ENCODE measurements at regions not wholly inside any gene's neighbourhood (a gene's known extent, or its start where the extent isn't known, plus 50 kb on each side); places are given as distances from the start of the nearest gene placed in this dataset.

GRCh38 chr7:156456032-156456431 lies 184.5 kb upstream of the RNF32 start:
- TF ChIP-seq CTCF (IDR thresholded peaks at IDR 0.05), result no peak
- TF ChIP-seq EZH2 (IDR thresholded peaks at IDR 0.05; ENCODE audit: borderline replicate concordance, insufficient read depth, low read depth, low read length, poor library complexity, severe bottlenecking), result no peak
- no peak overlapping the region for H3K4me2 ChIP-seq (replicated peaks; ENCODE audit: low read depth, low read length, poor library complexity, severe bottlenecking)
- Mint-ChIP-seq H3K4me3 (no peak overlapping the region), H3K4me1 (no peaks in the 10 kb centered on the region), H3K27ac (no peak overlapping the region), H3K27me3 (peaks cover 21% of the 10 kb centered on the region), H3K9me3 (ENCODE audit: insufficient read depth) (no peaks in the 10 kb centered on the region)
- no peak overlapping the region for H3K27ac ChIP-seq (ENCODE audit: low read length in 2 of 2)
- no peaks in the 10 kb centered on the region for H3K4me1 ChIP-seq (ENCODE audit: control insufficient read depth in 2 of 2, insufficient read depth in 2 of 2, low read length in 2 of 2)
- POLR2A ChIA-PET, result no interaction called here
- H3K36me3 ChIP-seq (replicated peaks in 1 of 2; ENCODE audit: control extremely low read depth in 1 of 2, control insufficient read depth in 1 of 2, extremely low read depth in 1 of 2, insufficient read depth in 2 of 2, low read length in 1 of 2), result no peaks in the 10 kb centered on the region
- H3K4me3 ChIP-seq (ENCODE audit: control extremely low read depth in 1 of 5, extremely low read depth in 1 of 5, insufficient read depth in 1 of 5, low read depth in 2 of 5, low read length in 4 of 5), result no peak overlapping the region
- intact Hi-C loops (cut with micrococcal nuclease), result no loop called here
- H2AFZ ChIP-seq (ENCODE audit: insufficient read depth, low read depth, low read length, poor library complexity, severe bottlenecking), result no peak overlapping the region
- no peak for ATAC-seq (ENCODE audit: low read depth)
- no peak overlapping the region for H3K9ac ChIP-seq (ENCODE audit: low read length)
- CTCF ChIA-PET, result no interaction called here
- H3K9me3 ChIP-seq (ENCODE audit: control extremely low read depth in 1 of 3, control insufficient read depth in 2 of 3, insufficient read depth in 1 of 3, low read length in 2 of 3), result peaks cover 0 to 2% (median 0%) of the 10 kb centered on the region in 3 donors
- H3K27me3 ChIP-seq (replicated peaks in 1 of 4; ENCODE audit: control extremely low read depth in 1 of 4, control insufficient read depth in 3 of 4, insufficient read depth in 4 of 4, low read length in 3 of 4), result no peaks in the 10 kb centered on the region
- DNase-seq, result no peak
- no peaks in the 10 kb centered on the region for H3K79me2 ChIP-seq (ENCODE audit: control insufficient read depth, insufficient read depth, low read length)
- no peaks in the 10 kb centered on the region for H4K20me1 ChIP-seq (ENCODE audit: control insufficient read depth, insufficient read depth, low read length, poor library complexity, severe bottlenecking)
- 66% methylated on average over 4 of the region's 8 CpGs for WGBS (ENCODE audit: insufficient coverage)

- ATAC-seq (ENCODE audit: low read depth) (no peak), DNase-seq (no peak)
- no peak overlapping the region for H3K27ac Mint-ChIP-seq
- peaks cover 13% of the 10 kb centered on the region for H3K27me3 Mint-ChIP-seq
- H3K4me3 ChIP-seq (ENCODE audit: control extremely low read depth in 1 of 5, extremely low read depth in 1 of 5, insufficient read depth in 1 of 5, low read depth in 2 of 5, low read length in 4 of 5), result no peak overlapping the region
- H3K27me3 ChIP-seq (replicated peaks in 1 of 4; ENCODE audit: control extremely low read depth in 1 of 4, control insufficient read depth in 3 of 4, insufficient read depth in 4 of 4, low read length in 3 of 4), result no peaks in the 10 kb centered on the region
- H3K4me2 ChIP-seq (replicated peaks; ENCODE audit: low read depth, low read length, poor library complexity, severe bottlenecking), result no peak overlapping the region
- H3K4me1 ChIP-seq (ENCODE audit: control insufficient read depth in 2 of 2, insufficient read depth in 2 of 2, low read length in 2 of 2), result no peaks in the 10 kb centered on the region
- no peak overlapping the region for H3K27ac ChIP-seq (ENCODE audit: low read length in 2 of 2)
- H4K20me1 ChIP-seq (ENCODE audit: control insufficient read depth, insufficient read depth, low read length, poor library complexity, severe bottlenecking), result no peaks in the 10 kb centered on the region
- H3K9me3 Mint-ChIP-seq (ENCODE audit: insufficient read depth), result no peaks in the 10 kb centered on the region
- peaks cover 0 to 8% (median 0%) of the 10 kb centered on the region in 3 donors for H3K9me3 ChIP-seq (ENCODE audit: control extremely low read depth in 1 of 3, control insufficient read depth in 2 of 3, insufficient read depth in 1 of 3, low read length in 2 of 3)
- H3K9ac ChIP-seq (ENCODE audit: low read length), result no peak overlapping the region
- CTCF ChIA-PET, result no interaction called here
- H3K79me2 ChIP-seq (ENCODE audit: control insufficient read depth, insufficient read depth, low read length), result no peaks in the 10 kb centered on the region
- 59% methylated on average over 2 of the region's 3 CpGs for WGBS (ENCODE audit: insufficient coverage)
- TF ChIP-seq CTCF (IDR thresholded peaks at IDR 0.05) (no peak), EZH2 (IDR thresholded peaks at IDR 0.05; ENCODE audit: borderline replicate concordance, insufficient read depth, low read depth, low read length, poor library complexity, severe bottlenecking) (no peak)
- POLR2A ChIA-PET, result no interaction called here
- no peak overlapping the region for H2AFZ ChIP-seq (ENCODE audit: insufficient read depth, low read depth, low read length, poor library complexity, severe bottlenecking)
- no peaks in the 10 kb centered on the region for H3K4me1 Mint-ChIP-seq
- H3K4me3 Mint-ChIP-seq, result no peak overlapping the region
- intact Hi-C loops (cut with micrococcal nuclease), result no loop called here
- H3K36me3 ChIP-seq (replicated peaks in 1 of 2; ENCODE audit: control extremely low read depth in 1 of 2, control insufficient read depth in 1 of 2, extremely low read depth in 1 of 2, insufficient read depth in 2 of 2, low read length in 1 of 2), result no peaks in the 10 kb centered on the region
Observed at GRCh38 chr7:156450473-156450872, 190.1 kb upstream of the RNF32 start.

All from B cell (primary cell).